HG03565 (cell line): ENCODE measurements at regions not wholly inside any gene's neighbourhood (a gene's known extent, or its start where the extent isn't known, plus 50 kb on each side); places are given as distances from the start of the nearest gene placed in this dataset.
"Not testable (repeated sequence)": the region's sequence is repeated elsewhere in the genome, so short reads cannot be mapped to it uniquely, and the experiment has no call there.

Experiments used
- ATAC-seq: cut with Tn5 transposase; IDR thresholded peaks from one replicate; pipeline ENCODE4 v1.9.1; 2021; ENCODE audit warnings: mild to moderate bottlenecking, moderate library complexity; ENCODE audit not compliant: unreplicated experiment

- no peak for ATAC-seq
These were observed 161.8 kb upstream of the MTPN start for GRCh38 chr7:136138991-136139390.

DNA sequence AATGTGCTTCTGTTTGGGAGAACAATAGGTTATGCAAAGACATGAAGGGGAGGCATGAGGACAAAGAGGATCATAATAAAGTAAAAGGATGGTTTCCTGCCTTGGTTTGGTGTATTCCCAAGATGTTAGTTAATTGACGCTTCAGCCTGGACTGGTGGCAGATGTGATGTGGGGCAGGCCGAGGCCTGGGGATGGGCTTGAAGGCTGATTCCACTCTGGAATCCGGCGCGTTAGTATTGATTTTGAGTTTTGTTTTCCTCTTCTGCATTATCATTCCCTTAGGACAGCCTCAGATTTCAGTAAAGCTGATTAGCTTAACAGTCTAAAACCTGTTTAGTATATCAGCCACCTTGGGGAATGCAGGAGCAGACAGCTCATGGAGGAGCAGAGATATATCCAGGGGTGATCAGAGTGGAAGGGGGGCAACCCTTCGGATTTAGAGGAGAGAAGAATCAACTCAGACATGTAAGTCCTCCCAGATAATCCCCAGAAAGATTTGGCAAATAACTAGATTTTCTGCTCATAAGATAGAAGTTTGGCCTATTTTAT lies 159.8 kb upstream of the MTPN start:
- no peak for ATAC-seq

DNA sequence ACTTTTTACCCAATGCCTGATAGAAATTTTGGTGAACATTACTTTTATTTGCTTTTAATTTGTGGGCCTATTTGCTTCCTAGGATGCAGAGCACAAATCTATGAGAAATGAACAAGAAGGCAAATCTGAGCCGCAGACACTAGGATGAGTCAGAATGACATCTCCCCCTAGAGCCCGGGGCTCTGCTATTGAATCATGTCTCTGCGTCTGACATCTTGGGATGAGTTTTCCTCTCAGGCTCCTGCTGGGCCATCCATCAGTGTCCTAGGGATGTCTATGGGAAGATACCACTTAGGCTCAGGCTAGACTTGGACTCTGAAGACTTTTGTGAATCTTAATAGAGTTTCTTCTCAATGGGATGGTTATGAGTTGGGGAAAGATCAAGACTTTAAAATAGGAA lies 157.3 kb upstream of the MTPN start:
- no peak for ATAC-seq

DNA sequence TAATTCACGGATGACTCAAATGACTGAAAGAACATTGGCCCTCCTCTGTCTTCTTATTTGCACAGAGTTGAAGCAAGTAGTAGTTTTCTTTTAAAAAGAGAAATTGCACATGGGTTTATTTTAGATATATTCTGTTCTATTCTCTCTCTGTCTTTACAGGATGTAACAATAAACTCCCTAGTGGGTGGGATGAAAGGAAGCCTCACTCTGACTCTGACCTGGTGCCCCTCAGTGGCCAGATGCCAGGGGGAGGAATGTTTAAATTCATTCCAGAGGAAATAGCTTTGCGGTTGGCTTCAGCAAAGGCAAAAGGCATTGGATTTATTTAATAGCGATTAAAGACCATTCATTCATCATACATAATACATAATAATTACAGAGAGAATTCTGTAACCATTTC lies 156.4 kb upstream of the MTPN start:
- no peak for ATAC-seq

GRCh38 chr7:136131304-136131630 lies 154.1 kb upstream of the MTPN start:
- ATAC-seq: no peak

DNA sequence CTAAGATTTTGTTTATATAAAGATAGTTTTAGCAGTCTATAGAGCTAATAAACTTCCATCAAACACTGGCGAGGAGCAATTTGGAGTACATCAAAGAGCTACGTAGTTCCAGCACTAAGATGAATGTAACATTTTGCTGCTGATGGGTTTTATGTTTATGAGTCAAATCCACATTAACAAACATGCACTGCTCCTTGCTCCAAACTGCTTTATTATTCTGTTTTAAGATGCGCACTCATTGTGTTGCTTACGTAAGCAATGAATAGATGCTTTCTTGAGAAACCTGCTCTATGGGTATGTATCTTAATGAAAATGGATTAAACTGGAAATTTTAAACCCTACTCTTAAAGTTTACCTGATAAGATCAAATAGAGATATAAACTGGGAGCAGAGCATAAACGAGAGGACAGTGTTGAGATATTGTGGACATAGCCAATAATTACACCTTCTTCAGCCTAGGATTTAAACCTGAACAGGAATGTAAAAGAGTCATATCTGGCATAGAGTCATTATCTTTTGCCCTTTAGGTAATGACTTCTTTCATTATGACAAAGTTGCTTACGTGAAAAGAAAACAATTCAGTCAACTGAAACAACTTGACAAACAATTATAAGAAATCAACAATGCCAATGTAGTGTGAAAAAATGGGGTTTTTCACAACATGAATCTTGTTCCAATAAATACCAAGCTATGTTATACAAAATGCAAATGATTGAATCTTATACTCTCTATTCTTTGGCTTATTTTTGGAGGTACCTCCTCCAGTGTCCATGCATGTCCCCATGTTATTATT lies 153.5 kb upstream of the MTPN start:
- ATAC-seq: no peak

GRCh38 chr7:136128050-136128449 lies 150.9 kb upstream of the MTPN start:
- ATAC-seq: no peak

DNA sequence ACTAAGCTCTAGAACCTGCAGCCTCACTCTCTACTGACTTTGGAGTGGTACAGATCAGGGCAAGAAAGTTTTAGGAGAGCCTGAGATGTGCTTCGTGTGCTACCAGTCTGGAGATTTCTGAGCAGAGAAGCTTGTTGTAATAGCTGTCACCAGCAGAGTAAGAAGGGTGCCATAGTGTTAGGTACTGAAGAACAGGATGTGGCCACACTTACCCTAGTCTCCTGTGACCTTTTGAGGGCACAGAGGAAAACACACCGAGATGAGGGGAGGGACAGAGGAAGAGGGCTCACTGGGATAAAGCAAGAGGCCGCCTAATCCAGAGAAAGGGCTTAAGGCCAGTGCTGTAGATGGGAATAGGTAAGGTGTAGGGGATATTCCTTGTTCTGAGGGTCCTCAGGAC lies 146.2 kb upstream of the MTPN start:
- ATAC-seq: no peak

- ATAC-seq: no peak
These were observed 144.9 kb upstream of the MTPN start for GRCh38 chr7:136122026-136122425.

- no peak for ATAC-seq
These were observed 140.4 kb upstream of the MTPN start for GRCh38 chr7:136117539-136117938.

DNA sequence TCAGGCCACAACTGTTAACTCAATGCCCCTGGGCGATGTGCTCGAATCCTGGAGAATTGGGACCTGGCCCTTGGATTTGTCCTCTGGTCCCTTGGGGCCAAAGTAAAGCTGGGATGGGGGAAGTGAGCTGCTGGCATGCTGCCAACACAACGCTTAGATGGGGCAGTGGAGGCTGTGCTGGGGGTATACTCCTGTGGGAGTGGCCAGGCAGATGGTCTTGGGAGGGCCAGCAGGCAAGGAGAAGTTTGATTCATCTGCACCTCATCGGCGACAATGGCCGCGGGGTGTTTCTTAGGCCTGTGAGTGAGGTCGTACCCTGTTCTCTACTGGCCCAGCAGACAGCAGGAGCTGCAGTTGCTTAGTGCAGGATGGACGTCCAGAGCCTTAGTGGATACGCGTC lies 139.0 kb upstream of the MTPN start:
- no peak for ATAC-seq

GRCh38 chr7:136114966-136115762 lies 138.0 kb upstream of the MTPN start:
- peak; percentile 99 for ATAC-seq

GRCh38 chr7:136114467-136114866 lies 137.3 kb upstream of the MTPN start:
- not testable (repeated sequence) for ATAC-seq

- not testable (repeated sequence) for ATAC-seq
These were observed 131.9 kb upstream of the MTPN start for GRCh38 chr7:136109037-136109436.

- ATAC-seq: no peak
These were observed 128.0 kb upstream of the MTPN start for GRCh38 chr7:136105191-136105590.

- ATAC-seq: no peak
These were observed 127.1 kb upstream of the MTPN start for GRCh38 chr7:136104269-136104603.

DNA sequence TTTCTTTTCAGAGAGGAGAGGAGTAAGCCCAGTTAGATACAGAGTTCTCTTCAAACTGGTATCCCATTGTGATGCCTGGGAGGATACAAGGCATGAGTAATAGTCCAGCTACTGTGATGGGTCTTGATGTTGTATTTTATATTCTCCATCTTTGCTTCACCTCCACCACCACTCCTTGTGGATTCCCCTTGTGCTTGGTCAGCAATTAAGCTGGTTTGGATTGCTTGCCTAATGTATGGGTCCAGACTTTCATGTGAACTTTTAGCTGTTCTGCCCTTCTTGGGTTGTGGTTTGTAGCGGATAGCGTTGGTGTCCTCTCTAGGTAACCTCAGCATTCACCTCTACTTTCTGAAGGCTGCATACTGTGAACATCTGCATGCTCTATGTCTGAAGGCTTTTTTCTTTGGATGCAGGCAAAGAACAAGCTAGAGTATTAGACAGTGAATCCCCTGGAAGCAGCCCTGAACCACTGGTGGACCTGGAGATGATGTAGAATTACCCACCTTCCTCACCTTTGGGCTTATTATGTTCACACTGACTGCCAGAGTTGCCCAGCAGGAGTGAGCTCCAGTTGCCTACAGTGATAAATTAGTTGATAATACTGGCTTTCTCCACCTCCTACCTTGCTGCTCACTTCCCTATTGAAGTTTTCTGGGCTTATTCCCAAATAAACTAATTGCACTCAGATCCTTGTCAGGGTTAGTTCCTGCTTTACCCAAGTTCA lies 126.5 kb upstream of the MTPN start:
- ATAC-seq: no peak

DNA sequence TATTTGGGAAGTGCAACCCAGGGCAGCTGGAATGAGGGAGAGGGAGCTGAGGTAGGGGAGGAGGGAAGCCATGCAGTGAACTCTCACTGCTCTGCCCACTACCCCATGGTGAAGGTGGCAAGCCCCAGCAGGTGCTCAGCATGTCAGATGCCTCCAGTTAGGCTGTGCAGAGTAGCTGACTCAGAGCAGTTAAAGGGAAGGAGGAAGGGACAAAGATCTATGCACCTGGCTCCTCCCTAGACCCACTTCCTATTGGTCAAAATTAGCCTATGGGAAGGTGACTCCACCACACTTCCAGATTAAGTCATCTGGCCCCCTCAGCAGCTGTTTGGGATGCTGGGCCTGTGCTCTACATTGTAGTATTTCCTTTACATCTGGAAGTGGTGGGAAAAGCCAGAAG lies 125.7 kb upstream of the MTPN start:
- ATAC-seq: no peak

- ATAC-seq: not testable (repeated sequence)
These were observed 115.6 kb upstream of the MTPN start for GRCh38 chr7:136092714-136093113.

- no peak for ATAC-seq
These were observed 110.7 kb upstream of the MTPN start for GRCh38 chr7:136087881-136088280.

GRCh38 chr7:136086712-136087111 lies 109.6 kb upstream of the MTPN start:
- ATAC-seq: peak; percentile 96

- ATAC-seq: no peak
These were observed 102.8 kb upstream of the MTPN start for GRCh38 chr7:136079934-136080333.
